HCT116 (cell line): ENCODE measurements at regions not wholly inside any gene's neighbourhood (a gene's known extent, or its start where the extent isn't known, plus 50 kb on each side); places are given as distances from the start of the nearest gene placed in this dataset.

ENCODE experiments used
- ATAC-seq: fragments of 200-7000 bp; cut with Tn5 transposase; 2 replicates; pipeline ENCODE4 v1.9.1; 2020; ENCODE audit warnings: mild to moderate bottlenecking, moderate library complexity
- BruUV-seq: library from RNA; stranded (reverse); fragments of 400-500 nt; replicated peaks from 2 replicates; lab custom pipeline; 2021; lab: Mats Ljungman, UMichigan
- CTCF ChIA-PET: fragments of 300-600 bp; sonication (Branson Sonifier 250); formaldehyde crosslinking; loops from one replicate; lab custom pipeline; 2021; ENCODE audit warnings: antibody characterized with exemption; lab: Charles Lee
- POLR2A ChIA-PET: fragments of 300-600, 350-600 bp; sonication (Branson Sonifier 250); formaldehyde crosslinking; loops from one replicate; lab custom pipeline; 2021; ENCODE audit warnings: antibody characterized with exemption; lab: Charles Lee
- RAD21 ChIA-PET, 2 experiments: fragments of 300-600 bp; sonication (Branson Sonifier 250); formaldehyde crosslinking; loops; one replicate each; lab custom pipeline; 2023; ENCODE audit warnings: low total read pairs in 2 of 2; ENCODE audit not compliant: uncharacterized antibody in 2 of 2, unreplicated experiment in 2 of 2, low non-redundant PET in 1 of 2; lab: Charles Lee
- DNase-seq: peaks from one replicate; pipeline ENCODE4 v3.0.0-alpha.2; 2010; ENCODE audit warnings: low read depth, low spot score
- H2AFZ ChIP-seq: fragments of 200-600 bp; shearing (Covaris generic), sonication (generic); 2 replicates; pipeline ENCODE4 v1.6.1; 2017; ENCODE audit warnings: low read depth, mixed run types, mixed read lengths, antibody characterized with exemption, low read length; ENCODE audit not compliant: poor library complexity, severe bottlenecking
- H3K27ac ChIP-seq: 2 replicates; pipeline ENCODE4 v1.5.1; 2012; ENCODE audit warnings: low read depth, low read length
- H3K27me3 ChIP-seq: fragments of 200-600 bp; sonication (generic); 2 replicates; pipeline ENCODE4 v1.6.1; 2016; ENCODE audit warnings: mixed run types, low read length, mixed read lengths; ENCODE audit not compliant: insufficient read depth
- H3K36me3 ChIP-seq, 2 experiments: fragments of 200-500 bp in 1 of 2; fragments of 200-600 bp in 1 of 2; sonication (Bioruptor generic) in 1 of 2; sonication (generic) in 1 of 2; 2 replicates each; pipeline versions ENCODE4 v1.5.1 to v1.6.1; 2014 to 2016; ENCODE audit warnings: low read length in 2 of 2, inconsistent platforms in 1 of 2, mixed read lengths in 1 of 2, mixed run types in 1 of 2; ENCODE audit not compliant: insufficient read depth in 2 of 2, control insufficient read depth in 1 of 2
- H3K4me1 ChIP-seq, 2 experiments: fragments of 200-600 bp in 1 of 2; sonication (generic) in 1 of 2; 2 replicates each; pipeline versions ENCODE4 v1.5.1 to v1.6.1; 2012 to 2017; ENCODE audit warnings: low read length in 2 of 2, inconsistent platforms in 1 of 2, mild to moderate bottlenecking in 1 of 2, mixed read lengths in 1 of 2, mixed run types in 1 of 2, moderate library complexity in 1 of 2; ENCODE audit not compliant: insufficient read depth in 2 of 2, control insufficient read depth in 1 of 2
- H3K4me2 ChIP-seq: fragments of 200-600 bp; sonication (generic); 2 replicates; pipeline ENCODE4 v1.6.1; 2017; ENCODE audit warnings: mixed run types, low read length, mixed read lengths
- H3K4me3 ChIP-seq, 2 experiments: fragments of 200-600 bp in 1 of 2; sonication (generic) in 1 of 2; replicated peaks in 1 of 2; 2 replicates each; pipeline ENCODE4 v1.5.1; 2011 to 2016; ENCODE audit warnings: low read length in 2 of 2, control low read depth in 1 of 2, low read depth in 1 of 2, mild to moderate bottlenecking in 1 of 2, mixed read lengths in 1 of 2, mixed run types in 1 of 2
- H3K79me2 ChIP-seq: fragments of 200-600 bp; sonication (generic); 2 replicates; pipeline ENCODE4 v1.6.1; 2017; ENCODE audit warnings: mild to moderate bottlenecking, mixed run types, low read length, moderate library complexity, mixed read lengths; ENCODE audit not compliant: insufficient read depth
- H3K9ac ChIP-seq: fragments of 200-600 bp; sonication (generic); 2 replicates; pipeline ENCODE4 v1.6.1; 2016; ENCODE audit warnings: low read length, mixed read lengths
- H3K9me2 ChIP-seq: fragments of 200-600 bp; sonication (generic), shearing (Covaris generic); 2 replicates; pipeline ENCODE4 v1.6.1; 2017; ENCODE audit warnings: mixed run types, mild to moderate bottlenecking, moderate library complexity; ENCODE audit not compliant: insufficient read depth
- H3K9me3 ChIP-seq, 2 experiments: fragments of 200-500 bp in 1 of 2; fragments of 200-600 bp in 1 of 2; sonication (Bioruptor generic) in 1 of 2; sonication (generic) in 1 of 2; 2 replicates each; pipeline ENCODE4 v1.6.1; 2014 to 2017; ENCODE audit warnings: low read length in 2 of 2, mixed read lengths in 2 of 2, inconsistent platforms in 1 of 2, low read depth in 1 of 2, mild to moderate bottlenecking in 1 of 2, mixed run types in 1 of 2, moderate library complexity in 1 of 2; ENCODE audit not compliant: control insufficient read depth in 1 of 2, insufficient read depth in 1 of 2
- H4K20me1 ChIP-seq: fragments of 200-600 bp; sonication (generic), shearing (Covaris generic); 2 replicates; pipeline ENCODE4 v1.6.1; 2017; ENCODE audit warnings: mixed run types, mild to moderate bottlenecking, moderate library complexity; ENCODE audit not compliant: insufficient read depth
- CEBPB ChIP-seq: IDR thresholded peaks from 2 replicates; pipeline ENCODE4 v1.6.1; 2012; ENCODE audit warnings: low read depth
- ELF1 ChIP-seq: IDR thresholded peaks from 2 replicates; pipeline ENCODE4 v1.6.1; 2012; ENCODE audit warnings: low read depth, borderline replicate concordance
- EZH2 ChIP-seq: fragments of 200-600 bp; sonication (generic); IDR thresholded peaks from 2 replicates; pipeline ENCODE4 v1.6.1; 2017; ENCODE audit warnings: antibody characterized with exemption, mixed run types
- POLR2AphosphoS5 ChIP-seq: IDR thresholded peaks from 2 replicates; pipeline ENCODE4 v1.6.1; 2011; ENCODE audit warnings: mild to moderate bottlenecking, low read depth, low read length, moderate library complexity
- SIN3A ChIP-seq: IDR thresholded peaks from 2 replicates; pipeline ENCODE4 v1.6.1; 2012; ENCODE audit warnings: low read depth
- SRF ChIP-seq: IDR thresholded peaks from 2 replicates; pipeline ENCODE4 v1.6.1; 2012; ENCODE audit warnings: low read depth
- TCF7L2 ChIP-seq: IDR thresholded peaks from 2 replicates; pipeline ENCODE4 v1.7.0; 2011; ENCODE audit warnings: borderline replicate concordance, inconsistent platforms; ENCODE audit not compliant: insufficient read depth, insufficient read length; ENCODE audit errors: extremely low read depth
- intact Hi-C: fragments of 100-400 bp; cut with micrococcal nuclease; formaldehyde crosslinking; loops from 2 replicates; pipeline ENCODE4 v1.10.0; 2022
- TF ChIP-seq, protein P1 (sequence below): IDR thresholded peaks from 2 replicates; pipeline ENCODE4 v1.6.1; 2012
- TF ChIP-seq, protein P2 (sequence below): IDR thresholded peaks from 2 replicates; pipeline ENCODE4 v1.6.1; 2011; ENCODE audit warnings: mild to moderate bottlenecking, low read length, moderate library complexity; ENCODE audit not compliant: insufficient replicate concordance; ENCODE audit errors: extremely low read depth
- TF ChIP-seq, protein P3 (sequence below): IDR thresholded peaks from 2 replicates; pipeline ENCODE4 v1.6.1; 2012; ENCODE audit warnings: low read depth

DNA sequence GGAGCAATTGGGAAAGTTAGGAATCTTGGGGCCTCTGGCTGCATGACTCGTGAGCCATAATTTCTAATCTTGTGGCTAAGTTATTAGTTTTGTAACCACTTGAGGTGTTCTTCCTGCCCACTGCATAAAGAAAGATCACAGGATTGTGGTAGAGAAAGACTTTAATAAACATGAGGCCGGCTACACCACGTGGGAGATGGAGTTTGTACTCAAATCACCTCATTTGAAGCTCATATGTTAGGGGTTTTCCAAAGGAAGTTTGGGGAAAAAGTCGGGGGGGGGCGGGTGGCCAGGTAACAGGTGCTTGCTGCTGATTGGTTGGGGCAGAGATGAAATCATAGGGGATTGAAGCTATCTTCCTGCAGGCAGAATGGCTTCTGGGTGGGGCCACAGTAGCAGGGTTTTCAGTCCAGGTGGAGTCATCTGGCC lies 287.8 kb downstream of the ZNF674 start:
- no peaks in the 10 kb centered on the region for H3K9me3 ChIP-seq
- no peak overlapping the region for H3K4me2 ChIP-seq
- no peaks in the 10 kb centered on the region for H3K36me3 ChIP-seq
- ChIA-PET POLR2A (no interaction called here), CTCF (no interaction called here), RAD21 (no interaction called here)
- ATAC-seq (no peak), DNase-seq (no peak)
- intact Hi-C loops, result no loop called here
- no peaks in the 10 kb centered on the region for H3K9me2 ChIP-seq
- peaks cover 9 to 21% of the 10 kb centered on the region in 2 experiments for H3K4me1 ChIP-seq
- TF ChIP-seq SRF (no peak), POLR2AphosphoS5 (no peak), EZH2 (no peak), CEBPB (no peak), TCF7L2 (no peak), ELF1 (no peak), SIN3A (no peak)
- TF ChIP-seq, protein P1, sequence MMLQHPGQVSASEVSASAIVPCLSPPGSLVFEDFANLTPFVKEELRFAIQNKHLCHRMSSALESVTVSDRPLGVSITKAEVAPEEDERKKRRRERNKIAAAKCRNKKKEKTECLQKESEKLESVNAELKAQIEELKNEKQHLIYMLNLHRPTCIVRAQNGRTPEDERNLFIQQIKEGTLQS, result no peak
- TF ChIP-seq, protein P2, sequence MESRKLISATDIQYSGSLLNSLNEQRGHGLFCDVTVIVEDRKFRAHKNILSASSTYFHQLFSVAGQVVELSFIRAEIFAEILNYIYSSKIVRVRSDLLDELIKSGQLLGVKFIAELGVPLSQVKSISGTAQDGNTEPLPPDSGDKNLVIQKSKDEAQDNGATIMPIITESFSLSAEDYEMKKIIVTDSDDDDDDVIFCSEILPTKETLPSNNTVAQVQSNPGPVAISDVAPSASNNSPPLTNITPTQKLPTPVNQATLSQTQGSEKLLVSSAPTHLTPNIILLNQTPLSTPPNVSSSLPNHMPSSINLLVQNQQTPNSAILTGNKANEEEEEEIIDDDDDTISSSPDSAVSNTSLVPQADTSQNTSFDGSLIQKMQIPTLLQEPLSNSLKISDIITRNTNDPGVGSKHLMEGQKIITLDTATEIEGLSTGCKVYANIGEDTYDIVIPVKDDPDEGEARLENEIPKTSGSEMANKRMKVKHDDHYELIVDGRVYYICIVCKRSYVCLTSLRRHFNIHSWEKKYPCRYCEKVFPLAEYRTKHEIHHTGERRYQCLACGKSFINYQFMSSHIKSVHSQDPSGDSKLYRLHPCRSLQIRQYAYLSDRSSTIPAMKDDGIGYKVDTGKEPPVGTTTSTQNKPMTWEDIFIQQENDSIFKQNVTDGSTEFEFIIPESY, result no peak
- TF ChIP-seq, protein P3, sequence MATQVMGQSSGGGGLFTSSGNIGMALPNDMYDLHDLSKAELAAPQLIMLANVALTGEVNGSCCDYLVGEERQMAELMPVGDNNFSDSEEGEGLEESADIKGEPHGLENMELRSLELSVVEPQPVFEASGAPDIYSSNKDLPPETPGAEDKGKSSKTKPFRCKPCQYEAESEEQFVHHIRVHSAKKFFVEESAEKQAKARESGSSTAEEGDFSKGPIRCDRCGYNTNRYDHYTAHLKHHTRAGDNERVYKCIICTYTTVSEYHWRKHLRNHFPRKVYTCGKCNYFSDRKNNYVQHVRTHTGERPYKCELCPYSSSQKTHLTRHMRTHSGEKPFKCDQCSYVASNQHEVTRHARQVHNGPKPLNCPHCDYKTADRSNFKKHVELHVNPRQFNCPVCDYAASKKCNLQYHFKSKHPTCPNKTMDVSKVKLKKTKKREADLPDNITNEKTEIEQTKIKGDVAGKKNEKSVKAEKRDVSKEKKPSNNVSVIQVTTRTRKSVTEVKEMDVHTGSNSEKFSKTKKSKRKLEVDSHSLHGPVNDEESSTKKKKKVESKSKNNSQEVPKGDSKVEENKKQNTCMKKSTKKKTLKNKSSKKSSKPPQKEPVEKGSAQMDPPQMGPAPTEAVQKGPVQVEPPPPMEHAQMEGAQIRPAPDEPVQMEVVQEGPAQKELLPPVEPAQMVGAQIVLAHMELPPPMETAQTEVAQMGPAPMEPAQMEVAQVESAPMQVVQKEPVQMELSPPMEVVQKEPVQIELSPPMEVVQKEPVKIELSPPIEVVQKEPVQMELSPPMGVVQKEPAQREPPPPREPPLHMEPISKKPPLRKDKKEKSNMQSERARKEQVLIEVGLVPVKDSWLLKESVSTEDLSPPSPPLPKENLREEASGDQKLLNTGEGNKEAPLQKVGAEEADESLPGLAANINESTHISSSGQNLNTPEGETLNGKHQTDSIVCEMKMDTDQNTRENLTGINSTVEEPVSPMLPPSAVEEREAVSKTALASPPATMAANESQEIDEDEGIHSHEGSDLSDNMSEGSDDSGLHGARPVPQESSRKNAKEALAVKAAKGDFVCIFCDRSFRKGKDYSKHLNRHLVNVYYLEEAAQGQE, result no peak
- H3K27ac ChIP-seq, result no peak overlapping the region
- no peaks in the 10 kb centered on the region for H3K27me3 ChIP-seq
- H3K79me2 ChIP-seq, result no peaks in the 10 kb centered on the region
- no peak overlapping the region for H3K9ac ChIP-seq
- H2AFZ ChIP-seq, result no peak overlapping the region
- H3K4me3 ChIP-seq, result no peak overlapping the region
- no peaks in the 10 kb centered on the region for H4K20me1 ChIP-seq
- no TSS peak for BruUV-seq
